Thoracic aorta (tissue), 2 donors: ENCODE measurements at regions not wholly inside any gene's neighbourhood (a gene's known extent, or its start where the extent isn't known, plus 50 kb on each side); places are given as distances from the start of the nearest gene placed in this dataset.

ENCODE experiments used
- ATAC-seq: fragments of 150-250 bp; one replicate; pipeline ENCODE4 v1.8.0; 2017; ENCODE audit warnings: low read depth; ENCODE audit not compliant: insufficient number of reproducible peaks, low FRiP score
- DNase-seq: peaks from one replicate; pipeline ENCODE4 v3.0.0-alpha.2; 2020; ENCODE audit warnings: low spot score
- H3K27ac ChIP-seq, 2 donors: fragments of 200-600 bp; sonication (generic); 1 replicate in 1 of 2; 2 replicates in 1 of 2; pipeline ENCODE4 v1.5.1; 2016; ENCODE audit warnings: mild to moderate bottlenecking in 2 of 2, moderate library complexity in 2 of 2
- H3K27me3 ChIP-seq: fragments of 200-600 bp; sonication (generic); replicated peaks from 2 replicates; pipeline ENCODE4 v1.6.0; 2016; ENCODE audit warnings: mild to moderate bottlenecking; ENCODE audit not compliant: insufficient read depth
- H3K36me3 ChIP-seq: fragments of 200-600 bp; sonication (generic); one replicate; pipeline ENCODE4 v1.5.1; 2016
- H3K4me1 ChIP-seq, 2 donors: fragments of 200-600 bp; sonication (generic); 1 replicate in 1 of 2; 2 replicates in 1 of 2; pipeline versions ENCODE4 v1.5.1 to v1.6.0; 2016; ENCODE audit warnings: low read depth in 2 of 2, mild to moderate bottlenecking in 1 of 2; ENCODE audit not compliant: control insufficient read depth in 1 of 2
- H3K4me3 ChIP-seq: fragments of 200-600 bp; sonication (generic); 2 replicates; pipeline ENCODE4 v1.5.1; 2016; ENCODE audit warnings: mild to moderate bottlenecking
- H3K9me3 ChIP-seq: fragments of 200-600 bp; sonication (generic); 2 replicates; pipeline ENCODE4 v1.5.1; 2016
- CTCF ChIP-seq: fragments of 200-600 bp; sonication (generic); IDR thresholded peaks from one replicate; pipeline ENCODE4 v1.5.1; 2019; ENCODE audit warnings: antibody characterized with exemption

DNA sequence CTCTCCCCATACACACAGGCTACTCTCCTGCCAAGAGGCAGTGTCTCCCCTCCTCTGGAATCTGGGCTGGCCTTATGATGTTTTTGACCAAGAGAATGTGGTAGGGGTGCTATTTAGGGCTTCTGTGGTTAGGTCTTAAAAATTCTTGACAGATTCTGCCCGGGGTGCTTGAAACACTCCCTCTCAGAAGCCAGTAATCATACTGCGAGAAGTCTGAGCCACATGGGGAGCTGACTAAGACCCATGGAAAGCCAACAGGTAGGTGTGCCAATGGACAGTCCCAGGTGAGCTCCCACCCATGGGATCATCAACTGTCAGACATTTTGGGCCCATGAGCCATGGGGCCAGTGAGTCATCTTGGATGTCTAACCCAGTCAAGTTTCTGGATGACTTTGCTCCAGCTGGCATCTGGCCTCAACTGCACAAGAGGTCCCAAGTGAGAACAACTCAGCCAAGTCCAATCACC is 315.7 kb downstream of the FBXW7 start:
- no peak overlapping the region for H3K4me3 ChIP-seq
- H3K9me3 ChIP-seq, result no peaks in the 10 kb centered on the region
- no peaks in the 10 kb centered on the region for H3K36me3 ChIP-seq
- no peak for TF ChIP-seq CTCF
- no peaks in the 10 kb centered on the region for H3K27me3 ChIP-seq
- H3K27ac ChIP-seq, result no peak overlapping the region
- ATAC-seq, result no peak
- peaks cover 0 to 6% of the 10 kb centered on the region in 2 donors for H3K4me1 ChIP-seq
- DNase-seq, result no peak

DNA sequence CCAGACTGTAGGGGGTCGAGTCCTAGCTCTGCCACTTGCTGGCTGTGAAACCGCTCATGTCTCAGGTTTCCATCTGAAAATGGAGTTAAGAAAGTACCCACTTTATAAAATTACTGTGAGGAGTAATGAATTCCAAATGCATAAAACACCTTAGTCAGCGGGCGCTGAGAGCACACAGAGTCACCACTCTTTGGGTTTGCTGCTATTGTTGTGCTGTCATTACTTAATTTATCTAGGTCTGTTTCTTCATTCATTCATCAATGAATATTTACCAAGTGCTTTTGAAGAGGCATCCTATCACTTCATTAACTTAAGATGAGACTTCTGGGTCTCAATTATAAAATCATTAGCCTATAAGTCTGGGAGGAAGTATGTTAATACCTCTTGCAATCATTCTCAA is 317.3 kb downstream of the FBXW7 start:
- H3K4me1 ChIP-seq, result peaks cover 0 to 6% of the 10 kb centered on the region in 2 donors
- H3K36me3 ChIP-seq, result no peaks in the 10 kb centered on the region
- ATAC-seq, result no peak
- no peak overlapping the region for H3K4me3 ChIP-seq
- no peak for TF ChIP-seq CTCF
- DNase-seq, result no peak
- H3K27me3 ChIP-seq, result no peaks in the 10 kb centered on the region
- no peak overlapping the region for H3K27ac ChIP-seq
- no peaks in the 10 kb centered on the region for H3K9me3 ChIP-seq

DNA sequence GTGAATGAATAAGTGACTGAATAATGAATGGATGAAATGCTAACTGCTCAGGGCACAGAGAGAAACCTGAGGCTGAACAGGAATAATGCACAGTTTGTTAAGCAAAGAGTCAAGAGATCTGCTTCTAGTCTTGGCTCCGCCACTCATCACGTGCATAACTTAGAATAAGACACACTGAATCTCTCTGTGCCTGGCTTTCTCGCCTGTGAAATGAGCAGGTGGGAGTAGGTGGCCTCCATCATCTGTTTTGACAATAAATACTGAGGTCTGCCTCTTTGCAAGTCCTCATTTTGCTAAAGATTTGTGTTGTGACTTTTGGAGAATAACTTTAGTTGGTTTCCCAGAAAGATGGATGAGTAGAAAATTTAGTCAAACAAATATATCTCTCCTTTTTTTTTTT is 318.0 kb downstream of the FBXW7 start:
- no peaks in the 10 kb centered on the region for H3K36me3 ChIP-seq
- no peaks in the 10 kb centered on the region for H3K27me3 ChIP-seq
- H3K27ac ChIP-seq, result no peak overlapping the region
- H3K4me3 ChIP-seq, result no peak overlapping the region
- ATAC-seq (no peak), DNase-seq (no peak)
- no peaks in the 10 kb centered on the region for H3K9me3 ChIP-seq
- peaks cover 0 to 6% of the 10 kb centered on the region in 2 donors for H3K4me1 ChIP-seq
- TF ChIP-seq CTCF, result no peak

GRCh38 chr4:152211936-152212653 is 323.8 kb downstream of the FBXW7 start:
- Histone ChIP-seq H3K27ac (no peak overlapping the region), H3K36me3 (no peaks in the 10 kb centered on the region), H3K9me3 (no peaks in the 10 kb centered on the region), H3K4me3 (no peak overlapping the region), H3K4me1 (no peaks in the 10 kb centered on the region), H3K27me3 (no peaks in the 10 kb centered on the region)
- ATAC-seq (no peak), DNase-seq (no peak)
- TF ChIP-seq CTCF, result no peak

DNA sequence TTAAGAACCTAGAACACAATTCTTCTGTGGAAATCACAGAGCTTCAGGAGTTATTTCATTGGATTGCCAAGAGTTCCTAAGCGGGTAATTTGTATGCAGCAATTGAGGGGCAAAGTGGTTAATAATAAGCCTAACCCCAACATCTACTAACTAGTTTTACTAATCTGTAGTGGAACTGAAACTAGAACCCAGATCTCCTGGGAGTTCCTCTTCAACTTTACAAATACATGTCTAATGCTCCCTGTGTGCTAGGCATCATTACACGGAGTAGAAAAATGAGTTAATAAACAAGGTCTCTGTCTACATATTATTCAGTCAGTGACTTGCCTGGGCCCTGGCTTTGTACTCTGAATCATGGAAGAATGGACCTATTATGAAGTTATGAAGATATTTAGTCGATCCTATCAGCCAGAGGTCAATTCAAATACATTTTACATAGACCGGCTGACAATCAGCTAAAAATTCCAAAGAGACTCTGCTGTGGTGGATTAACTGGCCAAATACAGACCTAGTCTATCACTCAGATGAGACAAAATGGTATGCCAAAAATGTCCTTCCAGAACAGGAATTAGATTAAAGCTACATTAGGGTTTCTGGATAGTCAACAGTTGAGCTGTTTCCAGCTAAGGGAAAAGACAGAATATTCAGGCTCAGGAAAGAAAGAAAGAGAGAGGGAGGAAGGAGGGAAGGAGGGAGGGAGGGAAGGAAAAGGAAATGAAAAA is 326.0 kb downstream of the FBXW7 start:
- Histone ChIP-seq H3K9me3 (no peaks in the 10 kb centered on the region), H3K4me3 (no peak overlapping the region), H3K36me3 (no peaks in the 10 kb centered on the region), H3K27me3 (no peaks in the 10 kb centered on the region), H3K4me1 (no peaks in the 10 kb centered on the region), H3K27ac (no peak overlapping the region)
- DNase-seq (no peak), ATAC-seq (no peak)
- TF ChIP-seq CTCF, result no peak
